ENCODE measurements at regions not wholly inside any gene's neighbourhood (a gene's known extent, or its start where the extent isn't known, plus 50 kb on each side); places are given as distances from the start of the nearest gene placed in this dataset.

DNA sequence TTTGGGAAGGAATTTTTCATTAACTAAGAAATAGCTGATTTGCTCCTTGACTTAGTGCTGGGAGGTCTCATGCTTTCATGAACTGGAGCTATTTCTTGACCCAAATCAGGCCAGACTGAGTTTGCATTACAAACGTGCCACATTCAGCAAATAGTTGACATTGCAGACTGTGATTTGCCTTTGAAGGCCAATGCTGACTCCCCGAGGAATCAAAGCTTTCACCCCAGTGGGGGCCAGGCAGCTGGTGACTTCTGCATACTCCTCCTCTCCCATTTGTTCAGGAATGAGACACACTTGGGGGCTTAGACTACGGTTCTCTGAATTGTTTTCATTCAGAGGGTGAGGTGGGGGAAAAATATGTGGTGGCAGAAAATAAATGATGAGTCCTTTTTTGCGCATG, 111.0 kb upstream of the JAZF1 start (continued):
- TF ChIP-seq, protein P1, sequence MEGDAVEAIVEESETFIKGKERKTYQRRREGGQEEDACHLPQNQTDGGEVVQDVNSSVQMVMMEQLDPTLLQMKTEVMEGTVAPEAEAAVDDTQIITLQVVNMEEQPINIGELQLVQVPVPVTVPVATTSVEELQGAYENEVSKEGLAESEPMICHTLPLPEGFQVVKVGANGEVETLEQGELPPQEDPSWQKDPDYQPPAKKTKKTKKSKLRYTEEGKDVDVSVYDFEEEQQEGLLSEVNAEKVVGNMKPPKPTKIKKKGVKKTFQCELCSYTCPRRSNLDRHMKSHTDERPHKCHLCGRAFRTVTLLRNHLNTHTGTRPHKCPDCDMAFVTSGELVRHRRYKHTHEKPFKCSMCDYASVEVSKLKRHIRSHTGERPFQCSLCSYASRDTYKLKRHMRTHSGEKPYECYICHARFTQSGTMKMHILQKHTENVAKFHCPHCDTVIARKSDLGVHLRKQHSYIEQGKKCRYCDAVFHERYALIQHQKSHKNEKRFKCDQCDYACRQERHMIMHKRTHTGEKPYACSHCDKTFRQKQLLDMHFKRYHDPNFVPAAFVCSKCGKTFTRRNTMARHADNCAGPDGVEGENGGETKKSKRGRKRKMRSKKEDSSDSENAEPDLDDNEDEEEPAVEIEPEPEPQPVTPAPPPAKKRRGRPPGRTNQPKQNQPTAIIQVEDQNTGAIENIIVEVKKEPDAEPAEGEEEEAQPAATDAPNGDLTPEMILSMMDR (IDR thresholded peaks at IDR 0.05; ENCODE audit: control extremely low read depth in 1 of 3, insufficient read depth in 1 of 3, low read depth in 1 of 3, low read length in 3 of 3), result no peak
- peak; percentile 79 for TF ChIP-seq POU5F1 (IDR thresholded peaks at IDR 0.05; ENCODE audit: low read depth, low read length)
- peak; percentile 98 for TF ChIP-seq TCF12 (IDR thresholded peaks at IDR 0.05; ENCODE audit: low read depth, low read length)
- TF ChIP-seq SIX5 (IDR thresholded peaks at IDR 0.05; ENCODE audit: low read depth, low read length), result no peak
- TF ChIP-seq CEBPB (IDR thresholded peaks at IDR 0.05; ENCODE audit: low read depth, low read length), result no peak
- TF ChIP-seq, protein P2, sequence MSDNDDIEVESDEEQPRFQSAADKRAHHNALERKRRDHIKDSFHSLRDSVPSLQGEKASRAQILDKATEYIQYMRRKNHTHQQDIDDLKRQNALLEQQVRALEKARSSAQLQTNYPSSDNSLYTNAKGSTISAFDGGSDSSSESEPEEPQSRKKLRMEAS (IDR thresholded peaks at IDR 0.05), result 0 out of 2 replicates have a peak, but pooled peaks have one; percentile 18
- TF ChIP-seq MAFK (IDR thresholded peaks at IDR 0.05; ENCODE audit: low read depth, low read length), result peak; percentile 44; the same call in 1 of the 2 replicates
- TF ChIP-seq NANOG (IDR thresholded peaks at IDR 0.05; ENCODE audit: insufficient read depth, low read depth, low read length, poor library complexity, severe bottlenecking), result peak; percentile 93
- peak in 1 of 2 experiments; percentile 50 for TF ChIP-seq BCL11A (IDR thresholded peaks at IDR 0.05; ENCODE audit: low read depth in 2 of 2, low read length in 2 of 2)
- TF ChIP-seq YY1 (IDR thresholded peaks at IDR 0.05; ENCODE audit: low read depth, low read length), result peak; percentile 60

Measured in H1 (cell line).